ENCODE measurements at regions not wholly inside any gene's neighbourhood (a gene's known extent, or its start where the extent isn't known, plus 50 kb on each side); places are given as distances from the start of the nearest gene placed in this dataset.

GRCh38 chr12:90832427-90832826, 122.5 kb downstream of the CCER1 start:
- no peaks in the 10 kb centered on the region for H3K9me3 ChIP-seq
- WGBS, 2 donors = 92 to 95% methylated on average over 3 of the region's 3 CpGs

GRCh38 chr12:90831712-90832111, 123.3 kb downstream of the CCER1 start:
- ATAC-seq = no peak

More at GRCh38 chr12:90832427-90832826, 122.5 kb downstream of the CCER1 start:
- Histone ChIP-seq H3K4me3 (no peak overlapping the region), H3K27me3 (no peaks in the 10 kb centered on the region), H3K27ac (no peak overlapping the region), H3K36me3 (no peaks in the 10 kb centered on the region), H3K4me1 (peaks cover 0 to 17% (median 4%) of the 10 kb centered on the region in 9 donors)
- intact Hi-C loops (cut with DNase I) = no loop called here
- ATAC-seq = no peak
- no peak for DNase-seq
- TF ChIP-seq CTCF (IDR thresholded peaks at IDR 0.05) = no peak

GRCh38 chr12:90829044-90829443, 125.9 kb downstream of the CCER1 start:
- intact Hi-C loops (cut with DNase I) = no loop called here
- ATAC-seq (no peak), DNase-seq (no peak)
- no peaks in the 10 kb centered on the region for H3K36me3 ChIP-seq
- TF ChIP-seq CTCF (IDR thresholded peaks at IDR 0.05) = no peak
- no peaks in the 10 kb centered on the region for H3K9me3 ChIP-seq
- H3K27ac ChIP-seq = no peak overlapping the region
- no peaks in the 10 kb centered on the region for H3K27me3 ChIP-seq
- 6 to 91% methylated on average over 1 of the region's 1 CpG for WGBS, 2 donors
- no peak overlapping the region for H3K4me3 ChIP-seq
- peaks cover 0 to 24% (median 6%) of the 10 kb centered on the region in 9 donors for H3K4me1 ChIP-seq

More at GRCh38 chr12:90831712-90832111, 123.3 kb downstream of the CCER1 start:
- DNase-seq = no peak
- no peaks in the 10 kb centered on the region for H3K27me3 ChIP-seq
- no peaks in the 10 kb centered on the region for H3K36me3 ChIP-seq
- intact Hi-C loops (cut with DNase I) = no loop called here
- no peak overlapping the region for H3K4me3 ChIP-seq
- 90 to 95% methylated on average over 1 of the region's 1 CpG for WGBS, 2 donors
- TF ChIP-seq CTCF (IDR thresholded peaks at IDR 0.05) = no peak
- H3K4me1 ChIP-seq = peaks cover 0 to 16% (median 0%) of the 10 kb centered on the region in 9 donors
- no peaks in the 10 kb centered on the region for H3K9me3 ChIP-seq
- H3K27ac ChIP-seq = no peak overlapping the region

- H3K4me1 ChIP-seq = peaks cover 0 to 24% (median 6%) of the 10 kb centered on the region in 9 donors
- 66 to 94% methylated on average over 2 of the region's 2 CpGs for WGBS, 2 donors
- no peak for ATAC-seq
- TF ChIP-seq CTCF (IDR thresholded peaks at IDR 0.05) = no peak
- no peaks in the 10 kb centered on the region for H3K27me3 ChIP-seq
- DNase-seq = no peak
- H3K27ac ChIP-seq = no peak overlapping the region
- no peak overlapping the region for H3K4me3 ChIP-seq
- no peaks in the 10 kb centered on the region for H3K9me3 ChIP-seq
- intact Hi-C loops (cut with DNase I) = no loop called here
- H3K36me3 ChIP-seq = no peaks in the 10 kb centered on the region
Observed at GRCh38 chr12:90828621-90829020, 126.4 kb downstream of the CCER1 start.

Measured in heart right ventricle (tissue), 16 donors.